Mesendoderm (in vitro differentiated cells): ENCODE measurements at regions not wholly inside any gene's neighbourhood (a gene's known extent, or its start where the extent isn't known, plus 50 kb on each side); places are given as distances from the start of the nearest gene placed in this dataset.

ENCODE experiments used
- DNase-seq: peaks from one replicate; pipeline ENCODE4 v3.0.0; 2013
- H2AK5ac ChIP-seq: 2 replicates; pipeline ENCODE4 v1.6.1; 2013; ENCODE audit warnings: low read length, inconsistent platforms
- H2BK120ac ChIP-seq: 2 replicates; pipeline ENCODE4 v1.6.1; 2013; ENCODE audit warnings: low read depth, mild to moderate bottlenecking, low read length, moderate library complexity, mixed read lengths
- H2BK15ac ChIP-seq: replicated peaks from 2 replicates; pipeline ENCODE4 v1.6.1; 2013; ENCODE audit warnings: low read depth, mild to moderate bottlenecking, moderate library complexity
- H2BK5ac ChIP-seq: 2 replicates; pipeline ENCODE4 v1.6.1; 2013; ENCODE audit warnings: low read length, inconsistent platforms
- H3K18ac ChIP-seq: 2 replicates; pipeline ENCODE4 v1.6.1; 2013; ENCODE audit warnings: mild to moderate bottlenecking, low read length, mixed read lengths
- H3K23ac ChIP-seq: one replicate; pipeline ENCODE4 v1.6.1; 2013; ENCODE audit warnings: low read length
- H3K27ac ChIP-seq: 2 replicates; pipeline ENCODE4 v1.5.1; 2013; ENCODE audit warnings: low read depth, mild to moderate bottlenecking, inconsistent platforms, low read length, moderate library complexity
- H3K27me3 ChIP-seq: 2 replicates; pipeline ENCODE4 v1.6.1; 2013; ENCODE audit warnings: low read length, control low read depth, mild to moderate bottlenecking, inconsistent platforms; ENCODE audit not compliant: insufficient read depth, poor library complexity
- H3K36me3 ChIP-seq: 2 replicates; pipeline ENCODE4 v1.6.1; 2013; ENCODE audit warnings: low read length, inconsistent platforms; ENCODE audit not compliant: control insufficient read depth, insufficient read depth
- H3K4ac ChIP-seq: one replicate; pipeline ENCODE4 v1.6.1; 2013; ENCODE audit warnings: low read depth, mild to moderate bottlenecking, low read length, moderate library complexity
- H3K4me1 ChIP-seq: 2 replicates; pipeline ENCODE4 v1.6.1; 2013; ENCODE audit warnings: low read depth, low read length, inconsistent platforms; ENCODE audit not compliant: control insufficient read depth
- H3K4me2 ChIP-seq: 2 replicates; pipeline ENCODE4 v1.6.1; 2013; ENCODE audit warnings: low read length
- H3K4me3 ChIP-seq: 2 replicates; pipeline ENCODE4 v1.5.1; 2013; ENCODE audit warnings: mild to moderate bottlenecking, low read length
- H3K56ac ChIP-seq: one replicate; pipeline ENCODE4 v1.6.1; 2013; ENCODE audit warnings: low read length
- H3K79me1 ChIP-seq: 2 replicates; pipeline ENCODE4 v1.6.1; 2013; ENCODE audit warnings: low read length, inconsistent platforms
- H3K79me2 ChIP-seq: 2 replicates; pipeline ENCODE4 v1.6.1; 2013; ENCODE audit warnings: mild to moderate bottlenecking, low read length; ENCODE audit not compliant: control insufficient read depth, insufficient read depth
- H3K9ac ChIP-seq: 2 replicates; pipeline ENCODE4 v1.6.1; 2013; ENCODE audit warnings: low read length, inconsistent platforms
- H4K5ac ChIP-seq: one replicate; pipeline ENCODE4 v1.6.1; 2013; ENCODE audit warnings: low read length
- H4K8ac ChIP-seq: one replicate; pipeline ENCODE4 v1.6.1; 2013; ENCODE audit warnings: low read depth, mild to moderate bottlenecking, control low read depth, low read length, moderate library complexity
- WGBS: extraction: QIAGEN DNeasy Blood & Tissue Kit; methylation state at CpG from one replicate; pipeline ENCODE4 v1.1.7; 2013; ENCODE audit warnings: low lambda C conversion rate, missing lambda C conversion rate; ENCODE audit not compliant: insufficient coverage; ENCODE audit errors: extremely low coverage; 5-methylcytosine and 5-hydroxymethylcytosine counted together

DNA sequence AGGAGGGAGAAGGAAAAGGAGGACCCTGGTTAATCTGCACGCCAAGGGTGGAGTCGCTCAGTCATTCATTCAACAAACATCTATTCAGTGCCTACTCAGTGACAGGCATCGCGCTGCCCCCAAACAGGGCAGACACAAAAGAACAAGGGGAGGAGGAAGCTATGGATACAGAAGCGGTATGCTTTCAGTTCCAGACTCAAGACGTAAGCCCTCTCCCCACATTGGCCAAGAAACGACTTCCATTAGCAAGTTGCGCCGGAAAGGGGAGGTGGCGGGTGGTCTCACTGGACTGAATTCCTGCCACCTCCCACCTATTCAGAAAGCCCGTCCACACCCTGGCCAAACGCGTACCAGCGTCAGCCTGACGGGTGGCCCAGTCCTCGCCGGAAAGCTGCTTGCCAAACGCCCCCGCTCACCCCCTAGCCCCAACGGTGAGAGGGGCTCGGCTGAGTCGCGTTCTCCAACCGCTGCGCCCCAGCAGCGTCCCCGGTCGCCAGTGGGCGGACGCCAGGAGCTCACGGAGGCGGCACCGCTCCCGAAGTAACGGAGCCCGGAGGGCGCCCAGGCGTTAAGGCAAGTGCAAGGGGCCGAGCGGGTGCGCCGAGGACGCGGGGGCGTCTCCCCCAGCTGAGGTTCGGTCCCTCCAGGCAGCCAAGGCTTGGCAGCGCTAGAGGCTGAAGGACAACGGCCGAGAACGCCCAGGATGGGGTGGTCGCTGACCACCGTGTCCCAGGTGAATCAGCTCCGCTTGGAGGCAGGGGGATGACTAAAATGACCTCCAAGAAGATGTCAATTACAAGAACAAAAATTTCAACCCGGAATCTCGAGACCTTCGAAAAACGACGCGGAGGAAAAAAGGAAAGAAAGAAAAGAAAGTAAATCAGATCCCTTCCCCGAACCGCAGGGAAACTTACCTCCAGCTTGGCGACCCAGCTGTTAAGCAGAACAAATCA is 470.7 kb downstream of the SOX9 start:
- WGBS: no CpG with 5 or more reads among the region's 62 CpGs
- no peak overlapping the region for H3K23ac ChIP-seq
- no peak overlapping the region for H4K8ac ChIP-seq
- peak overlapping the region; percentile 80 for H3K9ac ChIP-seq
- DNase-seq: peak; percentile 14
- no peaks in the 10 kb centered on the region for H3K4me1 ChIP-seq
- no peak overlapping the region for H3K27ac ChIP-seq
- peak overlapping the region; percentile 99 for H3K4me2 ChIP-seq
- H3K56ac ChIP-seq: peak overlapping the region; percentile 27
- H4K5ac ChIP-seq: no peak overlapping the region
- no peak overlapping the region for H2BK120ac ChIP-seq
- H3K79me1 ChIP-seq: no peaks in the 10 kb centered on the region
- no peaks in the 10 kb centered on the region for H3K36me3 ChIP-seq
- H3K79me2 ChIP-seq: no peaks in the 10 kb centered on the region
- peak overlapping the region; percentile 18 for H3K4me3 ChIP-seq
- no peak overlapping the region for H2AK5ac ChIP-seq
- H2BK15ac ChIP-seq: no peak overlapping the region
- no peak overlapping the region for H3K18ac ChIP-seq
- no peak overlapping the region for H3K4ac ChIP-seq
- H3K27me3 ChIP-seq: peaks cover 18% of the 10 kb centered on the region
- no peak overlapping the region for H2BK5ac ChIP-seq

DNA sequence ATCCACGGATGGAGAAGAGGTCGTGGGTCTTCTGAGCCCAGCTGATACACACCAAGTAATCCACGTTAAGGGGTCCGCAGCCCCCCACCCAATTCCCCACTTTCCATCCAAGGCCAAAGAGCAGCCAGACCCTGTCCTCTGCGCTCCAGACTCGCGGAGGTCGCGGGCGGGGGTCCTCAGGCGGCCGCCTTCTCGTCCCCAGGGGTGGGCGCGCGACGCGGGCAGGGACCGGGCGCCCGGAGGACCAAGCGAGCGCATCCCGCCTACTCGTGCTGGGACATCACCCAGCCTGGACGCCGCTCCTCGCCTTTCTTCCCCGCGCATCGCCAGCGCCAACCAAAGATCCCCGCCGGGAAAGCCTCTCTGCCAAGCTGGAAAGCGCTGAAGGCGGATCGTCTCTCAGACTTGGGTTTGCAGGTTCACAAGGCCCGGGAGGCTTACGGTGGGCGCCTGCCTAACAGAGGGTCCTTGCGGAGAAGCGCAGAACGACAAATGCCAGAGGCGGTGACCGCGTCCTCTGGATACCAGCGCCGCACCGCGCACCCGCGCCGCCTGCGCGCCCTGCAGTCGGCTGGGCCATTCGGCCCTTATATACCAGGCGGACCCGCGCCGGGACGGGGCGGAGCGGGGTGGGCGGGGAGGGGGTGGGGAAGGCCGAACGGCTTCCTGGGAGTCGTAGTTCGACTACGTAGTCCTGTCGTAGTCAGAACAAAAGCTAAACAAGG is 471.6 kb downstream of the SOX9 start:
- H3K4me2 ChIP-seq: peak overlapping the region; percentile 99
- H2AK5ac ChIP-seq: no peak overlapping the region
- H3K56ac ChIP-seq: peak overlapping the region; percentile 87

GRCh38 chr17:72592967-72593325 is 472.1 kb downstream of the SOX9 start:
- Histone ChIP-seq H4K8ac (no peak overlapping the region), H3K4me1 (no peaks in the 10 kb centered on the region), H2AK5ac (no peak overlapping the region), H3K27me3 (peaks cover 18% of the 10 kb centered on the region), H3K36me3 (no peaks in the 10 kb centered on the region), H3K9ac (no peak overlapping the region), H3K56ac (no peak overlapping the region), H3K4ac (no peak overlapping the region), H3K79me1 (no peaks in the 10 kb centered on the region), H3K18ac (no peak overlapping the region), H3K4me3 (no peak overlapping the region), H2BK15ac (no peak overlapping the region), H2BK5ac (no peak overlapping the region), H3K27ac (no peak overlapping the region), H2BK120ac (no peak overlapping the region), H3K23ac (no peak overlapping the region), H4K5ac (no peak overlapping the region), H3K79me2 (no peaks in the 10 kb centered on the region), H3K4me2 (no peak overlapping the region)
- WGBS: no CpG with 5 or more reads among the region's 9 CpGs
- DNase-seq: no peak

More for the DNA sequence above, 471.6 kb downstream of the SOX9 start:
- peak overlapping the region; percentile 64 for H3K4me3 ChIP-seq
- peak; percentile 87 for DNase-seq
- H3K4me1 ChIP-seq: no peaks in the 10 kb centered on the region
- H3K79me2 ChIP-seq: no peaks in the 10 kb centered on the region
- no peak overlapping the region for H3K4ac ChIP-seq
- H4K8ac ChIP-seq: no peak overlapping the region
- no CpG with 5 or more reads among the region's 71 CpGs for WGBS
- peaks cover 18% of the 10 kb centered on the region for H3K27me3 ChIP-seq
- no peak overlapping the region for H2BK5ac ChIP-seq
- no peak overlapping the region for H3K27ac ChIP-seq
- no peak overlapping the region for H4K5ac ChIP-seq
- no peak overlapping the region for H2BK120ac ChIP-seq
- H3K23ac ChIP-seq: no peak overlapping the region
- no peaks in the 10 kb centered on the region for H3K36me3 ChIP-seq
- no peaks in the 10 kb centered on the region for H3K79me1 ChIP-seq
- no peak overlapping the region for H3K18ac ChIP-seq
- H3K9ac ChIP-seq: peak overlapping the region; percentile 80
- H2BK15ac ChIP-seq: no peak overlapping the region

GRCh38 chr17:72594248-72594647 is 473.4 kb downstream of the SOX9 start:
- H4K5ac ChIP-seq: no peak overlapping the region
- no peak overlapping the region for H2BK15ac ChIP-seq
- H3K79me1 ChIP-seq: no peaks in the 10 kb centered on the region
- H3K56ac ChIP-seq: no peak overlapping the region
- no peak overlapping the region for H3K4me3 ChIP-seq
- H3K36me3 ChIP-seq: no peaks in the 10 kb centered on the region
- no peak overlapping the region for H2BK120ac ChIP-seq
- no peak overlapping the region for H3K4me2 ChIP-seq
- H3K9ac ChIP-seq: no peak overlapping the region
- no CpG with 5 or more reads among the region's 9 CpGs for WGBS
- H3K27me3 ChIP-seq: peaks cover 18% of the 10 kb centered on the region
- H4K8ac ChIP-seq: no peak overlapping the region
- peak; percentile 39 for DNase-seq
- no peak overlapping the region for H3K27ac ChIP-seq
- no peaks in the 10 kb centered on the region for H3K4me1 ChIP-seq
- H2AK5ac ChIP-seq: no peak overlapping the region
- no peak overlapping the region for H2BK5ac ChIP-seq
- H3K23ac ChIP-seq: no peak overlapping the region
- no peak overlapping the region for H3K4ac ChIP-seq
- H3K79me2 ChIP-seq: no peaks in the 10 kb centered on the region
- H3K18ac ChIP-seq: no peak overlapping the region
